ENCODE measurements at regions not wholly inside any gene's neighbourhood (a gene's known extent, or its start where the extent isn't known, plus 50 kb on each side); places are given as distances from the start of the nearest gene placed in this dataset.

DNA sequence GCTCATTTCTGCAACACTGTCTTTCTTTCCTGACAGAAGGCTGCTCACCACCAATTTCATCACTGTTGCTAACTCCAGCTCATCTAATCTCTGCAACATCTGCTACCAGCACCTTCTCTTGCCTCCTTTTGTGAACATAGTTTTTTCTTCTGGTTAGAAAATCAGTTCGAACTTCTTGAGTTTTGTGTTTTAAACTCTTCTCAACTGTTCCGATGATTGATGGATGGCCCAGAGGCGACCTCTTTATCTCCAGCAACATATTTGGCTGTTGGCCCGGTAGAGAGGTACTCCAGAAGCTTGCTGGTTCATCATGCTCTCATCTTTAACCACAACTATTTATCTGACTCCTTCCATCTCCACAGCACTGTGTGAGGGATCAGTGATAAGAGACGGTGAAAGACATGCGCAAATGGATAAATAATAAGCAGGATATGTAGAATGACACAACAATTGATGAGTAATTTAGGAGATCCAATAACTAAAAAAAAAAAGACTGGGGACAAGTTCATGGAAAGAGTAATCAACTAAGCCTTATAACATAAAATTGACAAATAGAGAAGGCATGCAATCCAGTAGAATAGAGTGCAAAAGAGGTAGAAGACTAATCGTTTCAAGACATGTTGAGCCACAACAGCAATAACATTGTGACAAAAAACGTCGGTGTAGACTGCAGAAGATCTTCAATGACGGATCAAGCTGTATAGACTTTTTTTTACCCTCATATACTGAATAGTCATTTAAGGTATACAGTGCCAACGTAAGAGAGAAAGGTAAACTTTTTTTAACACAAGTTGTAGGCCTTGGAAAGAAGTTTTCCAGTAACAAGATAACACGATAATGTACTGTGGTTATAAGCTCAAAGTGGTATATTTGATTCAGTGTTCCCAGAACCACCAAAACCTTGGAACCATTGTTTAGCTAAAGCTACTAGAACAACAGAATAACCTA, 152.2 kb downstream of the CRPPA start (continued):
- TF ChIP-seq, protein P1, sequence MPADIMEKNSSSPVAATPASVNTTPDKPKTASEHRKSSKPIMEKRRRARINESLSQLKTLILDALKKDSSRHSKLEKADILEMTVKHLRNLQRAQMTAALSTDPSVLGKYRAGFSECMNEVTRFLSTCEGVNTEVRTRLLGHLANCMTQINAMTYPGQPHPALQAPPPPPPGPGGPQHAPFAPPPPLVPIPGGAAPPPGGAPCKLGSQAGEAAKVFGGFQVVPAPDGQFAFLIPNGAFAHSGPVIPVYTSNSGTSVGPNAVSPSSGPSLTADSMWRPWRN (IDR thresholded peaks at IDR 0.05; ENCODE audit: low read depth) = peak; percentile 98
- TF ChIP-seq LARP7 (IDR thresholded peaks at IDR 0.05) (no peak), MECOM (CRISPR knock-in tag; IDR thresholded peaks at IDR 0.05) (peak; percentile 96), ZNF165 (CRISPR knock-in tag; IDR thresholded peaks at IDR 0.05; ENCODE audit: borderline replicate concordance) (no peak), HLTF (IDR thresholded peaks at IDR 0.05) (no peak; the same call in none of the 2 replicates), TOE1 (IDR thresholded peaks at IDR 0.05; ENCODE audit: borderline replicate concordance) (no peak; the same call in none of the 2 replicates), TOE1 (CRISPR knock-in tag; IDR thresholded peaks at IDR 0.05; ENCODE audit: borderline replicate concordance, low read depth) (no peak), ZFP36 (IDR thresholded peaks at IDR 0.05; ENCODE audit: low read depth, low read length, partially characterized antibody) (no peak), NR2F6 (CRISPR knock-in tag; IDR thresholded peaks at IDR 0.05) (no peak), ESRRB (CRISPR knock-in tag; IDR thresholded peaks at IDR 0.05; ENCODE audit: borderline replicate concordance) (no peak), ZNF444 (CRISPR knock-in tag; IDR thresholded peaks at IDR 0.05) (no peak), MEIS2 (IDR thresholded peaks at IDR 0.05; ENCODE audit: partially characterized antibody) (peak; percentile 100), ZNF778 (CRISPR knock-in tag; IDR thresholded peaks at IDR 0.05) (no peak), ZNF124 (CRISPR knock-in tag; IDR thresholded peaks at IDR 0.05) (no peak)
- TF ChIP-seq, protein P2, sequence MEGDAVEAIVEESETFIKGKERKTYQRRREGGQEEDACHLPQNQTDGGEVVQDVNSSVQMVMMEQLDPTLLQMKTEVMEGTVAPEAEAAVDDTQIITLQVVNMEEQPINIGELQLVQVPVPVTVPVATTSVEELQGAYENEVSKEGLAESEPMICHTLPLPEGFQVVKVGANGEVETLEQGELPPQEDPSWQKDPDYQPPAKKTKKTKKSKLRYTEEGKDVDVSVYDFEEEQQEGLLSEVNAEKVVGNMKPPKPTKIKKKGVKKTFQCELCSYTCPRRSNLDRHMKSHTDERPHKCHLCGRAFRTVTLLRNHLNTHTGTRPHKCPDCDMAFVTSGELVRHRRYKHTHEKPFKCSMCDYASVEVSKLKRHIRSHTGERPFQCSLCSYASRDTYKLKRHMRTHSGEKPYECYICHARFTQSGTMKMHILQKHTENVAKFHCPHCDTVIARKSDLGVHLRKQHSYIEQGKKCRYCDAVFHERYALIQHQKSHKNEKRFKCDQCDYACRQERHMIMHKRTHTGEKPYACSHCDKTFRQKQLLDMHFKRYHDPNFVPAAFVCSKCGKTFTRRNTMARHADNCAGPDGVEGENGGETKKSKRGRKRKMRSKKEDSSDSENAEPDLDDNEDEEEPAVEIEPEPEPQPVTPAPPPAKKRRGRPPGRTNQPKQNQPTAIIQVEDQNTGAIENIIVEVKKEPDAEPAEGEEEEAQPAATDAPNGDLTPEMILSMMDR (IDR thresholded peaks at IDR 0.05 in 2 of 3, conservative IDR thresholded peaks at IDR 0.05 in 1 of 3; ENCODE audit: insufficient read depth in 2 of 3, low read depth in 1 of 3, low read length in 3 of 3) = no peak
- TF ChIP-seq, protein P3, sequence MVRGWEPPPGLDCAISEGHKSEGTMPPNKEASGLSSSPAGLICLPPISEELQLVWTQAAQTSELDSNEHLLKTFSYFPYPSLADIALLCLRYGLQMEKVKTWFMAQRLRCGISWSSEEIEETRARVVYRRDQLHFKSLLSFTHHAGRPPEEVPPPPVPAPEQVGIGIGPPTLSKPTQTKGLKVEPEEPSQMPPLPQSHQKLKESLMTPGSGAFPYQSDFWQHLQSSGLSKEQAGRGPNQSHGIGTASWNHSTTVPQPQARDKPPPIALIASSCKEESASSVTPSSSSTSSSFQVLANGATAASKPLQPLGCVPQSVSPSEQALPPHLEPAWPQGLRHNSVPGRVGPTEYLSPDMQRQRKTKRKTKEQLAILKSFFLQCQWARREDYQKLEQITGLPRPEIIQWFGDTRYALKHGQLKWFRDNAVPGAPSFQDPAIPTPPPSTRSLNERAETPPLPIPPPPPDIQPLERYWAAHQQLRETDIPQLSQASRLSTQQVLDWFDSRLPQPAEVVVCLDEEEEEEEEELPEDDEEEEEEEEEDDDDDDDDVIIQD (CRISPR knock-in tag; IDR thresholded peaks at IDR 0.05) = no peak
- TF ChIP-seq, protein P4, sequence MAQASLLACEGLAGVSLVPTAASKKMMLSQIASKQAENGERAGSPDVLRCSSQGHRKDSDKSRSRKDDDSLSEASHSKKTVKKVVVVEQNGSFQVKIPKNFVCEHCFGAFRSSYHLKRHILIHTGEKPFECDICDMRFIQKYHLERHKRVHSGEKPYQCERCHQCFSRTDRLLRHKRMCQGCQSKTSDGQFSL (CRISPR knock-in tag; IDR thresholded peaks at IDR 0.05) = no peak
- TF ChIP-seq, protein P4 (tag; IDR thresholded peaks at IDR 0.05) = 0 out of 4 replicates have a peak, but pooled peaks of 1 of the 2 experiments have one; percentile 45
- TF ChIP-seq, protein P5, sequence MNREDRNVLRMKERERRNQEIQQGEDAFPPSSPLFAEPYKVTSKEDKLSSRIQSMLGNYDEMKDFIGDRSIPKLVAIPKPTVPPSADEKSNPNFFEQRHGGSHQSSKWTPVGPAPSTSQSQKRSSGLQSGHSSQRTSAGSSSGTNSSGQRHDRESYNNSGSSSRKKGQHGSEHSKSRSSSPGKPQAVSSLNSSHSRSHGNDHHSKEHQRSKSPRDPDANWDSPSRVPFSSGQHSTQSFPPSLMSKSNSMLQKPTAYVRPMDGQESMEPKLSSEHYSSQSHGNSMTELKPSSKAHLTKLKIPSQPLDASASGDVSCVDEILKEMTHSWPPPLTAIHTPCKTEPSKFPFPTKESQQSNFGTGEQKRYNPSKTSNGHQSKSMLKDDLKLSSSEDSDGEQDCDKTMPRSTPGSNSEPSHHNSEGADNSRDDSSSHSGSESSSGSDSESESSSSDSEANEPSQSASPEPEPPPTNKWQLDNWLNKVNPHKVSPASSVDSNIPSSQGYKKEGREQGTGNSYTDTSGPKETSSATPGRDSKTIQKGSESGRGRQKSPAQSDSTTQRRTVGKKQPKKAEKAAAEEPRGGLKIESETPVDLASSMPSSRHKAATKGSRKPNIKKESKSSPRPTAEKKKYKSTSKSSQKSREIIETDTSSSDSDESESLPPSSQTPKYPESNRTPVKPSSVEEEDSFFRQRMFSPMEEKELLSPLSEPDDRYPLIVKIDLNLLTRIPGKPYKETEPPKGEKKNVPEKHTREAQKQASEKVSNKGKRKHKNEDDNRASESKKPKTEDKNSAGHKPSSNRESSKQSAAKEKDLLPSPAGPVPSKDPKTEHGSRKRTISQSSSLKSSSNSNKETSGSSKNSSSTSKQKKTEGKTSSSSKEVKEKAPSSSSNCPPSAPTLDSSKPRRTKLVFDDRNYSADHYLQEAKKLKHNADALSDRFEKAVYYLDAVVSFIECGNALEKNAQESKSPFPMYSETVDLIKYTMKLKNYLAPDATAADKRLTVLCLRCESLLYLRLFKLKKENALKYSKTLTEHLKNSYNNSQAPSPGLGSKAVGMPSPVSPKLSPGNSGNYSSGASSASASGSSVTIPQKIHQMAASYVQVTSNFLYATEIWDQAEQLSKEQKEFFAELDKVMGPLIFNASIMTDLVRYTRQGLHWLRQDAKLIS (CRISPR knock-in tag; IDR thresholded peaks at IDR 0.05) = peak; percentile 86
